Naive B cell (primary cell): ENCODE measurements at regions not wholly inside any gene's neighbourhood (a gene's known extent, or its start where the extent isn't known, plus 50 kb on each side); places are given as distances from the start of the nearest gene placed in this dataset.
A peak's percentile ranks its signal among the peaks of the same experiment; 100 is the strongest.
"Not testable (repeated sequence)": the region's sequence is repeated elsewhere in the genome, so short reads cannot be mapped to it uniquely, and the experiment has no call there.

ENCODE experiments used
- ATAC-seq, 2 donors: fragments of 150-1000 bp; cut with Tn5 transposase; 2 replicates each; pipeline ENCODE4 v1.10.0; 2021; ENCODE audit warnings: low read depth in 2 of 2, mild to moderate bottlenecking in 2 of 2, moderate library complexity in 2 of 2
- DNase-seq: peaks from one replicate; pipeline ENCODE4 v3.0.0; 2022
- H3K27ac Mint-ChIP-seq, 6 donors: one replicate each; pipeline ENCODE4 v1.8.0; 2020 to 2022; ENCODE audit warnings: mild to moderate bottlenecking in 6 of 6, mixed read lengths in 6 of 6, moderate library complexity in 5 of 6, inconsistent platforms in 2 of 6
- H3K27me3 Mint-ChIP-seq, 3 donors: one replicate each; pipeline ENCODE4 v1.8.0; 2021 to 2022; ENCODE audit warnings: mixed read lengths in 3 of 3, mild to moderate bottlenecking in 1 of 3
- H3K36me3 Mint-ChIP-seq, 2 donors: one replicate each; pipeline ENCODE4 v1.8.0; 2020 to 2022; ENCODE audit warnings: mixed read lengths in 2 of 2, inconsistent platforms in 1 of 2, mild to moderate bottlenecking in 1 of 2
- H3K4me1 Mint-ChIP-seq, 3 donors: one replicate each; pipeline ENCODE4 v1.8.0; 2020 to 2022; ENCODE audit warnings: mixed read lengths in 3 of 3, inconsistent platforms in 1 of 3, mild to moderate bottlenecking in 1 of 3, moderate library complexity in 1 of 3
- H3K4me3 Mint-ChIP-seq, 8 donors: one replicate each; pipeline ENCODE4 v1.8.0; 2020 to 2022; ENCODE audit warnings: mild to moderate bottlenecking in 8 of 8, mixed read lengths in 8 of 8, moderate library complexity in 8 of 8, inconsistent platforms in 2 of 8
- H3K9me3 Mint-ChIP-seq, 7 donors: one replicate each; pipeline ENCODE4 v1.8.0; 2020 to 2022; ENCODE audit warnings: mixed read lengths in 7 of 7, mild to moderate bottlenecking in 5 of 7, inconsistent platforms in 2 of 7, moderate library complexity in 1 of 7

DNA sequence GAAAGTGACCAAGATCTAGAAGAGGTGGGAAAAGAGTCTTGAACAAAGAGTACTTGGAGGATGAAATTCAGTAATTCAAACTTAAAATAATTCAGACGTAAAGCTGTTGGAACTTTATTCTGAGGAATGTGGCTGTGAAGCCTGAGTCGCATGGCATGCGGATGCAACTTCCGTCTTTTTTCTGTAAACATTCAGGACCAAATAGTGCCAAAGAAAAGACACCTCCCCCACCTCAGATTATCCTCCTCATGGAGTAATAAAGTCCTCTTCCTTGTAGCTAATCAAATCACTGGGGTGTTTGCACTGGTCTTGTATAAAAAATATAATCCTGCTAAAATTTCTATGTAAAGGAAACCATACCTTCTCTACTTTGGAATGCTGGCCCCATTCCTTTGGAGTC lies 790.4 kb downstream of the TSN start:
- peaks cover 5 to 17% (median 9%) of the 10 kb centered on the region in 7 donors for H3K9me3 Mint-ChIP-seq
- H3K4me1 Mint-ChIP-seq: no peaks in the 10 kb centered on the region
- H3K4me3 Mint-ChIP-seq: no peak overlapping the region
- no peaks in the 10 kb centered on the region for H3K36me3 Mint-ChIP-seq
- H3K27me3 Mint-ChIP-seq: no peaks in the 10 kb centered on the region
- ATAC-seq: no peak
- DNase-seq: no peak
- no peak overlapping the region for H3K27ac Mint-ChIP-seq

DNA sequence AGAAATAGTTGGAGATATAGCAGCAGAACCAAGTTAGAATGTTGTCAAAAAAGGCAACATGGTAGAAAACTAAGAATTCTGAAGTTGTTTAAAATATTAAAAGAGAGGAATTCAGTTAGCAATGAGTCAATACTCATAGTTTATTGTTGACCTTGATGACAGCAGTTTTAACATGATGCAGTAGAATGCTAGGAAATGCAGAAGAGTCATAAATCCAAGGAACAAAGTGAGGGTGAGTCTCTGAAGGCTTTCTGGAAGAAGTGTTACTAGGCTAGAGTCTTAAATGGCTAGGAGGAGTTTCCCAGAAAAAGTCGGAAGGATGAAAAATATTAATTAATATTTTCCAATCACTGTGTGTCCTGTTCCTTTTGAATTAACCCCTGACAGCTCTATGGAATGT lies 807.3 kb downstream of the TSN start:
- no peak for ATAC-seq
- no peak overlapping the region for H3K27ac Mint-ChIP-seq
- no peaks in the 10 kb centered on the region for H3K36me3 Mint-ChIP-seq
- H3K9me3 Mint-ChIP-seq: no peaks in the 10 kb centered on the region
- H3K4me1 Mint-ChIP-seq: no peaks in the 10 kb centered on the region
- no peak overlapping the region for H3K4me3 Mint-ChIP-seq
- no peaks in the 10 kb centered on the region for H3K27me3 Mint-ChIP-seq
- DNase-seq: no peak

DNA sequence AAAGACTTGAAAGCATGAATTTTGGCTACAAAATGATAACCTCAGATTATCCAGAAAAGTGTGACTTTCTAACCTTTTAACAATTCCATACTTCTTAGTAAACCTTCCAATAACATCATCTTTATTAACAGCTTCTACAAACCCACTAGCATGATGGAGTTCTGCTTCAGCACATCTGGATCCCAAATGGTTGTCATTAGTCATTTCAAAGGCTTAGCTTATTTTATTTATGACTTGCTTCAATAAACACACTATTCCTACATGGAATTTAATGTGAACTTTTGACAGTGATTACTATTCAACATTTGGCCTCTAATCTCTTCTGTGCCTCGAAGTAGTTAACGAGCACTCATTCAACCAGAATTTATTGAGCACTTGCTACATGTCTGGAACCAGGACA lies 808.3 kb downstream of the TSN start:
- H3K36me3 Mint-ChIP-seq: no peaks in the 10 kb centered on the region
- DNase-seq (no peak), ATAC-seq (no peak)
- no peaks in the 10 kb centered on the region for H3K4me1 Mint-ChIP-seq
- no peaks in the 10 kb centered on the region for H3K9me3 Mint-ChIP-seq
- H3K4me3 Mint-ChIP-seq: no peak overlapping the region
- no peak overlapping the region for H3K27ac Mint-ChIP-seq
- no peaks in the 10 kb centered on the region for H3K27me3 Mint-ChIP-seq

DNA sequence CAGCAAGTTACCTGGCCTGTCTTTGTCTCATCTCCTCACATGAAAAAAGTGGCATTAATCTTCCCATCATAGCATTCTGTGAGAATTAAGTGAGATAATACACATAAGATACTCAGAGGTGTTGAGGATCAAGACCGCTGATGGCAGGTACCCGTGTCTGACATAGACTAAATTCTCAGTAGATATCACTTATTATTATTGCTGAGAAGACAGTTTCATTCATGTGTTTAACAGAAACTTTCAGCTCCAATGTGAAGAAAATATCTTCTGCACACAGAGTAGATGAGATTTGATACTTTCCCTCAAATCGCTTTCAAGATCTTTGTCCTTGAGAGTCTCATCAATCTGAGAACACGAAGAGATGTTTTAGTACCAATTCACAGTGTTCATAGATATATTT lies 809.4 kb downstream of the TSN start:
- no peak overlapping the region for H3K4me3 Mint-ChIP-seq
- H3K4me1 Mint-ChIP-seq: no peaks in the 10 kb centered on the region
- H3K27me3 Mint-ChIP-seq: no peaks in the 10 kb centered on the region
- H3K9me3 Mint-ChIP-seq: peaks cover 0 to 5% (median 0%) of the 10 kb centered on the region in 7 donors
- no peak for ATAC-seq
- no peak for DNase-seq
- H3K27ac Mint-ChIP-seq: no peak overlapping the region
- H3K36me3 Mint-ChIP-seq: no peaks in the 10 kb centered on the region

DNA sequence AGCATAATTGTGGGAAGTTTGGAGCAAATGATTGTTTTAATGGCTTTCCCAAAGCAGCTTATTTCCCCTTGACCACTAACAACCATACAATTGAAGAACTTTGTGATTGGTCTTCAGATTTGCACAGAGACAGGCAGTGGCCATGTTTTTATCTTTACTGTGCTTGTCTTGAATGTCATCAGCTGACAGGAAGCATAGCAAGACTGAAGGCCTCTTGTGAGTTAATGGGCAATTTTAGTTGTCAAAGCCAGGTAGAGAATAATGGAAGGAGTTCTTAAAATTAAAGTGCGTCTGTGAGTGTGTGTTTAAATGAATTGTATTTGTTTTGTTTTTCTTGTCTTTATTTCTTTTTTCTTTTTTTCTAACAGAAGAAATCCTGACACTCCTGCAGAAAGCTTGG lies 809.9 kb downstream of the TSN start:
- DNase-seq (no peak), ATAC-seq (no peak)
- no peaks in the 10 kb centered on the region for H3K36me3 Mint-ChIP-seq
- no peak overlapping the region for H3K4me3 Mint-ChIP-seq
- H3K9me3 Mint-ChIP-seq: peaks cover 0 to 6% (median 0%) of the 10 kb centered on the region in 7 donors
- no peaks in the 10 kb centered on the region for H3K4me1 Mint-ChIP-seq
- H3K27ac Mint-ChIP-seq: no peak overlapping the region
- H3K27me3 Mint-ChIP-seq: no peaks in the 10 kb centered on the region

DNA sequence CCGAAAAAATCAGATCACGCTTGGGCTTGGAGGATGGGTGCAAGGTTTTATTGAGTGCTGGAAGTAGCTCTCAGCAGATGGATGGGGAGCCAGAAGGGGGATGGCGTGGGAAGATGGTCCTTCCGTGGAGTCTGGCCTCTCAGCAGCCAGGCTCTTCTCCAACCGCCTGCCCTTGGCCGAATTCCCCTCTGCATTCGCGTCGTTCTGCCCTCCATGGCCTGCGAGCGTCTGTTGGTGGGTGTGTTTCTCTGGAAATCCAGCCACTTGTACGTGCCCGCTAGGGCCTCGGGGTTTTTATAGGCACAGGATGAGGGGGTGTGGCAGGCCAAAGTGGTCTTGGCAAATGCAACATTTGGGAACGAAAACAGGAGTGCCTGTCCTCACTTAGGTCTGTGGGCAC lies 815.2 kb downstream of the TSN start:
- no peaks in the 10 kb centered on the region for H3K4me1 Mint-ChIP-seq
- H3K9me3 Mint-ChIP-seq: peaks cover 0 to 7% (median 3%) of the 10 kb centered on the region in 7 donors
- H3K36me3 Mint-ChIP-seq: no peaks in the 10 kb centered on the region
- no peak for ATAC-seq
- no peak for DNase-seq
- no peaks in the 10 kb centered on the region for H3K27me3 Mint-ChIP-seq
- no peak overlapping the region for H3K27ac Mint-ChIP-seq
- no peak overlapping the region for H3K4me3 Mint-ChIP-seq

DNA sequence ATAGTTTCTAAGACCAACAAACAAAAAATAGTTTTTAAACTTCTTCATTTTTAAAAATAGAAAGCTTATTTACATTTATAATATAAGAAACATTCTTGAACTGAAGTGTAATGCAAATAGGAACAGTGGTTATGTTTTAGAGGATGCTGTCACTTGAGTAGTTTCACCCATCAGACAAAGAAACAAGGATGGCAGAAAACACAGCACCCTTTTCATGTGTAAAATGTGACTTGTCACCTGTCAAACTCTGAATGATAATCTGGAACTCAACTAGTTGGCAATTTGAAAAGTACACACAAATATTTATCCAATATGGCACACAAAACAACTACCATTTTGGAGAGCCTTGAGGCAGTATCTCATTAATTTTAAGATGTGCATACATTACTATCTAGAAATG lies 816.0 kb downstream of the TSN start:
- not testable (repeated sequence) for H3K27ac Mint-ChIP-seq, DNase-seq, H3K9me3 Mint-ChIP-seq, H3K27me3 Mint-ChIP-seq, H3K4me3 Mint-ChIP-seq, H3K36me3 Mint-ChIP-seq, ATAC-seq, H3K4me1 Mint-ChIP-seq

DNA sequence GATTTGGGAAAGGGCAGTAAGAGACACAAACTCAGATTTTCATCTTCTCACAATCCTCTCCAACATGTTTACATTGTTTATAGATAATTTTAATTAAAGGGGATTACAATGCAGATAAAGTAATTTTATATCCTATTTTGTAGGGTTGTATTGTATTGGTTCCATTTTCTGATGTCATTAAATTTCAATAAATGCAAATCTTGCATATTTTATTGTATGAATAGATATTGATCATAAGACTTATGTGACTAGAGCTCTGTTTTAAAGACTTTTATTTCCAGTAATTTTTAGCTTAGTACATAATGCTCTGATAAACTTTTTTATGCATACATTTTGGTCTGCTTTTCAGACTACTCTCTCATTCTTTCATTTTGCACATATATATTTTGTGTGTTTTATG lies 819.6 kb downstream of the TSN start:
- no peak for ATAC-seq
- DNase-seq: no peak
- H3K9me3 Mint-ChIP-seq: peaks cover 0 to 6% (median 2%) of the 10 kb centered on the region in 7 donors
- no peaks in the 10 kb centered on the region for H3K27me3 Mint-ChIP-seq
- H3K36me3 Mint-ChIP-seq: no peaks in the 10 kb centered on the region
- H3K27ac Mint-ChIP-seq: no peak overlapping the region
- H3K4me1 Mint-ChIP-seq: no peaks in the 10 kb centered on the region
- H3K4me3 Mint-ChIP-seq: no peak overlapping the region

DNA sequence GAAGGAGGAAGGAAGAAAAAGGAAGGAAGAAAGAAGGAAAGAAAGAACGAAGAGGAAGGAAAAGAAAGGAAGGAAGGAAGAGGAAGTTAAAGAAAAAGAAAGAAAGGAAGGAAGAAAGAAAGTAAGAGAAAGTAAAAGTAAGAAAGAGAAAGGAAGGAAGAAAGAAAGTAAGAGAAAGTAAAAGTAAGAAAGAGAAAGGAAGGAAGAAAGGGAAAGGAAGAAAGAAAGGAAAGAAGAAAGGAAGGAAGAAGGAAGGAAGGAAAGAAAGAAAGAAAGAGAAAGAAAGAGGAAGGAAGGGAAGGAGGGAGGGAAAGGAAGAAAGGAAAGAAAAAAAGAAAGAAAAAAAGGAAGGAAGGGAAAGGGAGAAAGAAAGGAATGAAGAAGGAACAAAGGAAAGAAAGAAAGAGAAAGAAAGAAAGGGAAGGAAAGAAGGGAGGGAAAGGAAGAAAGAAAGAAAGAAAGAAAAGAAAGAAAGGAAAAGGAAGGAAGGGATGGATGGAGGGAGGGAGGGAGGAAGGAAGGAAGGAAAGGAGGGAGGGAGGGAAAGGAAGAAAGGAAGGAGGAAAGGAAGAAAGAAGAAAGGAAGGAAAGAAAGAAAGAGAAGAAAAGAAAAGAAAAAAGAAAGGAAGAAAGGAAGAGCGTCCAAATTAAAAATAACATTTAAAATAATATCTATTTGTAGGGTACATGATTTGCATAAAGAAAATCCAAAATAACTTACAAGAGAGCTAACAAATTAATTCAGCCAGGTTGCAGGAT lies 827.9 kb downstream of the TSN start:
- Mint-ChIP-seq H3K9me3 (peaks cover 2 to 19% (median 8%) of the 10 kb centered on the region in 7 donors), H3K4me3 (no peak overlapping the region), H3K27ac (no peak overlapping the region), H3K27me3 (no peaks in the 10 kb centered on the region), H3K4me1 (no peaks in the 10 kb centered on the region), H3K36me3 (peaks cover 0 to 11% of the 10 kb centered on the region in 2 donors)
- DNase-seq: no peak
- ATAC-seq: no peak

DNA sequence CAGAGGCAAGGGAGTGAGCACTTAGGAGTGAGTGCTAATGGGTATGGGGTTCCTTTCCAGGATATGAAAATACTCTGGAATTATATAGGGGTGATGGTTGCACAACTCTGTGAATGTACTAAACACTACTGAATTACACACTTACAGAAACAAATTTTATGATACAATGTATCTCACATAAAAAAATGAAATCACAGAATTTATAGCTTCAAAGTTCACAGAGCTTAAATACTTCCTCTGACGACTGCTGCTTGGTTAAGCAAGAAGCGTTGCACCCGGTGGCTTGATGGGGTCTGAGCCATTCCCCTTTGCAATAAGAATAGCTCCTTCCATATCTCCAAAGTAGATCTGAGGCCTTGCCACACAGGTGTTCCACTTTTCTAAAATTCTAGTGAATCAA lies 835.1 kb downstream of the TSN start:
- H3K9me3 Mint-ChIP-seq: peaks cover 4 to 31% (median 10%) of the 10 kb centered on the region in 7 donors
- H3K4me3 Mint-ChIP-seq: no peak overlapping the region
- no peaks in the 10 kb centered on the region for H3K4me1 Mint-ChIP-seq
- no peaks in the 10 kb centered on the region for H3K27me3 Mint-ChIP-seq
- H3K27ac Mint-ChIP-seq: no peak overlapping the region
- DNase-seq (no peak), ATAC-seq (no peak)
- H3K36me3 Mint-ChIP-seq: no peaks in the 10 kb centered on the region

DNA sequence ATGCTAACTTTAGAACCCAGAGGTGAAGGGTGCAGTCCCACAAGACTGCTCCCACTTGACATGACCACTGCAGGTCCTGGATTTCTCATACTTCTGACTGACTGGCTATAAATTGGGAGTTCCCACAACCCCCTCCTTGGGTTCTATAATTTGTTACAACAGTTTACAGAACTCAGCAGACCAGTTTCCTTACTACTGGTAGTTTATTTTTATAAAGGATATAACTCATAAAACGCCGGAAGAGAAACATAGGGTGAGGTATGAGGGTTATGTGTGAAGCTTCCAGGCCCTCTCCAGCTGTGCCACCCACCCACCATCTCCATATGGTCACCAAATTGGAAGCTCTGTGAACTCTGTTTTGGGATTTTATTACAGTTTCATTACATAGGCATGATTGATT lies 839.6 kb downstream of the TSN start:
- ATAC-seq (no peak), DNase-seq (no peak)
- H3K4me1 Mint-ChIP-seq: no peaks in the 10 kb centered on the region
- H3K27me3 Mint-ChIP-seq: no peaks in the 10 kb centered on the region
- no peak overlapping the region for H3K27ac Mint-ChIP-seq
- peaks cover 0 to 20% (median 5%) of the 10 kb centered on the region in 7 donors for H3K9me3 Mint-ChIP-seq
- no peak overlapping the region for H3K4me3 Mint-ChIP-seq
- H3K36me3 Mint-ChIP-seq: no peaks in the 10 kb centered on the region

DNA sequence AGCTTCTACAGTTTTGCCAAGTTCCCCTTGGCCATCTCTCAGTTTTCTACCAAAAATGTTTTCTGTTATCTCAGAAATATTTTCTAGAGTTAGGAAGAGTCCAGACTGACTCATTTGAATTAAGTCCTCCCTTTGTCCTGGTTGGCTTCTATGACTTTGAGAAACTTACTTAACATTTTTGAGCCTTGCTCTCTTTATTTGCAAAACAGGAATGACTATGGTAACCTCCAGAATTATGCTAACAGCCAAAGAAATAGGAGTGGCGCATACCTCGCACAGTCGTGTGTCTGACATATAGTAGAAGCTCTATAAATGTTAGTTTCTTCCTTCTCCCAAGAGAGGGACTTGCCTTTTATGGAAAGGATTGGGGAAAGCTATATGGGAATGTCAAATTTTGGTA lies 841.1 kb downstream of the TSN start:
- H3K36me3 Mint-ChIP-seq: no peaks in the 10 kb centered on the region
- no peaks in the 10 kb centered on the region for H3K4me1 Mint-ChIP-seq
- DNase-seq: no peak
- no peaks in the 10 kb centered on the region for H3K27me3 Mint-ChIP-seq
- no peak overlapping the region for H3K27ac Mint-ChIP-seq
- peaks cover 0 to 17% (median 8%) of the 10 kb centered on the region in 7 donors for H3K9me3 Mint-ChIP-seq
- no peak overlapping the region for H3K4me3 Mint-ChIP-seq
- no peak for ATAC-seq

DNA sequence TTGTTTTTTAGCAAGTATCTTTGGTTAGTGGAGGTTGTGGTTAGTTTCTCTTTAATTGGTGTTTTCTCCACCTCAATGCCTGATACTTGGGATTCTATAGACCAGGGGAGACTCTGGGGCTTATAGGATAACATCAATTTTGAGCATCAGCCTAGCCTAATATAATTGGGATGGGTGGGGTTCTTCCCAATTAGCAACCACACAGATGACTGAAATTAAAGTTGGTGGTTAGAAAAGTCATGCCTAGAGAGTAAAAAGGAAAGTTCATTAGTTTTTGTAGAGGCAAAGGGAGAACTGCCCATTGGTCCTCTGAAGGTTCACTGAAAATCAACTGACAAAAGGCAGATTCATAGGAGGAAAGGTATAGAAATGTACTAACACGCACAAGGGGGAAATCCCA lies 843.3 kb downstream of the TSN start:
- Mint-ChIP-seq H3K4me3 (no peak overlapping the region), H3K27me3 (no peaks in the 10 kb centered on the region), H3K4me1 (no peaks in the 10 kb centered on the region), H3K36me3 (no peaks in the 10 kb centered on the region), H3K27ac (no peak overlapping the region), H3K9me3 (peaks cover 0 to 9% (median 4%) of the 10 kb centered on the region in 7 donors)
- no peak for ATAC-seq
- no peak for DNase-seq

DNA sequence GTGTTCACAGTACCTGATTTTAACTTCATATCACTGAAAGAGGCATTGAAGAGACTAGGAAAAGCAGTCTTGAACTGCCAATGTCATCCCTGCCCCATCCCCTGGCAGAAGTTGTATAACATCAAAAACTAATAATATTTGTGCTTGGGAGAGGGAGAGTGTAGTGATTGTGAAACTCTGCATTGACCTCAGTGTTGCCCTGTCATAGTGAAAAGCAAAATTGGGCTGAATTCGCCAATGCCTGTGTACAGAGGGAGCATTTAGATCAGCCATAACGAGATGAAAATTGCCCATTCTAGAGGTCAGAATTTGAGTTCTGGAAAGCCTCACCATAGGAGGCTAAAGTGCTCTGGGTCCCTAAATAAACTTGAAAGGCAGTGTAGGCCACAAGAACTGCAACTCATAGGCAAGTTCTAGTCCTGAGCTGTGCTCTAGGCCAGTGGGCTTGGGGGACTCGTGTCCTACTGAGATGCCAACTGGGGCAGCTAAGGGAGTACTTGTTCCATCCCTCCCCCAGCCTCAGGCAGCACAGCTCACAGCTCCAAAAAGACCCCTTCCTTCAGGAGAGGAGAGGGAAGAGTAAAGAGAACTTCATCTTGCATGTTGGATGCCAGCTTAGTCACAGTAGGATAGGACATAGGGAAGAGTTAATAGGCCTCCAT lies 855.6 kb downstream of the TSN start:
- H3K36me3 Mint-ChIP-seq: no peaks in the 10 kb centered on the region
- no peak overlapping the region for H3K4me3 Mint-ChIP-seq

More for the DNA sequence above, 855.6 kb downstream of the TSN start:
- DNase-seq (no peak), ATAC-seq (no peak)
- H3K27me3 Mint-ChIP-seq: no peaks in the 10 kb centered on the region
- peak overlapping the region in 1 of 6 donors; percentile 39 for H3K27ac Mint-ChIP-seq
- H3K9me3 Mint-ChIP-seq: peaks cover 0 to 16% (median 6%) of the 10 kb centered on the region in 7 donors
- H3K4me1 Mint-ChIP-seq: no peaks in the 10 kb centered on the region
